ENCODE measurements at regions not wholly inside any gene's neighbourhood (a gene's known extent, or its start where the extent isn't known, plus 50 kb on each side); places are given as distances from the start of the nearest gene placed in this dataset.

GRCh38 chr4:136806844-136807243 lies 725.5 kb downstream of the PCDH18 start:
- Mint-ChIP-seq H3K36me3 (ENCODE audit: unreplicated experiment) (no peaks in the 10 kb centered on the region), H3K4me1 (ENCODE audit: unreplicated experiment) (peaks cover 4% of the 10 kb centered on the region), H3K27ac (ENCODE audit: unreplicated experiment) (no peak overlapping the region), H3K4me3 (ENCODE audit: unreplicated experiment) (no peak overlapping the region), H3K27me3 (ENCODE audit: unreplicated experiment) (no peaks in the 10 kb centered on the region), H3K9me3 (ENCODE audit: unreplicated experiment) (peaks cover 5% of the 10 kb centered on the region)
- DNase-seq (ENCODE audit: extremely low spot score, unreplicated experiment): no peak
- no peak for TF ChIP-seq CTCF (IDR thresholded peaks at IDR 0.05)

GRCh38 chr4:136805617-136806016 lies 726.7 kb downstream of the PCDH18 start:
- Mint-ChIP-seq H3K27me3 (ENCODE audit: unreplicated experiment) (no peaks in the 10 kb centered on the region), H3K36me3 (ENCODE audit: unreplicated experiment) (no peaks in the 10 kb centered on the region), H3K4me1 (ENCODE audit: unreplicated experiment) (peaks cover 4% of the 10 kb centered on the region), H3K4me3 (ENCODE audit: unreplicated experiment) (no peak overlapping the region), H3K9me3 (ENCODE audit: unreplicated experiment) (peaks cover 5% of the 10 kb centered on the region), H3K27ac (ENCODE audit: unreplicated experiment) (no peak overlapping the region)
- no peak for TF ChIP-seq CTCF (IDR thresholded peaks at IDR 0.05)
- no peak for DNase-seq (ENCODE audit: extremely low spot score, unreplicated experiment)

- H3K27me3 Mint-ChIP-seq (ENCODE audit: unreplicated experiment): no peaks in the 10 kb centered on the region
- peaks cover 5% of the 10 kb centered on the region for H3K9me3 Mint-ChIP-seq (ENCODE audit: unreplicated experiment)
- no peak for TF ChIP-seq CTCF (IDR thresholded peaks at IDR 0.05)
- no peak overlapping the region for H3K27ac Mint-ChIP-seq (ENCODE audit: unreplicated experiment)
- H3K4me1 Mint-ChIP-seq (ENCODE audit: unreplicated experiment): peaks cover 4% of the 10 kb centered on the region
- no peaks in the 10 kb centered on the region for H3K36me3 Mint-ChIP-seq (ENCODE audit: unreplicated experiment)
- no peak overlapping the region for H3K4me3 Mint-ChIP-seq (ENCODE audit: unreplicated experiment)
- DNase-seq (ENCODE audit: extremely low spot score, unreplicated experiment): no peak
Observed at GRCh38 chr4:136803433-136803832, 728.9 kb downstream of the PCDH18 start.

- no peak overlapping the region for H3K4me3 Mint-ChIP-seq (ENCODE audit: unreplicated experiment)
- H3K27ac Mint-ChIP-seq (ENCODE audit: unreplicated experiment): no peak overlapping the region
Observed at GRCh38 chr4:136800248-136800647, 732.0 kb downstream of the PCDH18 start.

GRCh38 chr4:136796953-136797352 lies 735.3 kb downstream of the PCDH18 start:
- TF ChIP-seq CTCF (IDR thresholded peaks at IDR 0.05): no peak
- H3K4me3 Mint-ChIP-seq (ENCODE audit: unreplicated experiment): no peak overlapping the region
- no peaks in the 10 kb centered on the region for H3K4me1 Mint-ChIP-seq (ENCODE audit: unreplicated experiment)
- DNase-seq (ENCODE audit: extremely low spot score, unreplicated experiment): no peak
- no peaks in the 10 kb centered on the region for H3K36me3 Mint-ChIP-seq (ENCODE audit: unreplicated experiment)
- no peaks in the 10 kb centered on the region for H3K27me3 Mint-ChIP-seq (ENCODE audit: unreplicated experiment)
- no peaks in the 10 kb centered on the region for H3K9me3 Mint-ChIP-seq (ENCODE audit: unreplicated experiment)
- no peak overlapping the region for H3K27ac Mint-ChIP-seq (ENCODE audit: unreplicated experiment)

More at GRCh38 chr4:136800248-136800647, 732.0 kb downstream of the PCDH18 start:
- Mint-ChIP-seq H3K9me3 (ENCODE audit: unreplicated experiment) (no peaks in the 10 kb centered on the region), H3K36me3 (ENCODE audit: unreplicated experiment) (no peaks in the 10 kb centered on the region), H3K4me1 (ENCODE audit: unreplicated experiment) (peaks cover 4% of the 10 kb centered on the region), H3K27me3 (ENCODE audit: unreplicated experiment) (no peaks in the 10 kb centered on the region)
- DNase-seq (ENCODE audit: extremely low spot score, unreplicated experiment): no peak
- TF ChIP-seq CTCF (IDR thresholded peaks at IDR 0.05): no peak
